B cell (primary cell): ENCODE measurements at regions not wholly inside any gene's neighbourhood (a gene's known extent, or its start where the extent isn't known, plus 50 kb on each side); places are given as distances from the start of the nearest gene placed in this dataset.

Source experiments
- EZH2 ChIP-seq: IDR thresholded peaks from 2 replicates; pipeline ENCODE4 v1.6.1; 2012; ENCODE audit warnings: borderline replicate concordance, low read depth, mild to moderate bottlenecking, moderate library complexity, low read length; ENCODE audit not compliant: insufficient read depth, poor library complexity, severe bottlenecking
- TF ChIP-seq, protein P1 (sequence below): fragments of 200-600 bp; IDR thresholded peaks from one replicate; pipeline ENCODE4 v1.8.0; 2022; ENCODE audit warnings: antibody characterized with exemption, mild to moderate bottlenecking

DNA sequence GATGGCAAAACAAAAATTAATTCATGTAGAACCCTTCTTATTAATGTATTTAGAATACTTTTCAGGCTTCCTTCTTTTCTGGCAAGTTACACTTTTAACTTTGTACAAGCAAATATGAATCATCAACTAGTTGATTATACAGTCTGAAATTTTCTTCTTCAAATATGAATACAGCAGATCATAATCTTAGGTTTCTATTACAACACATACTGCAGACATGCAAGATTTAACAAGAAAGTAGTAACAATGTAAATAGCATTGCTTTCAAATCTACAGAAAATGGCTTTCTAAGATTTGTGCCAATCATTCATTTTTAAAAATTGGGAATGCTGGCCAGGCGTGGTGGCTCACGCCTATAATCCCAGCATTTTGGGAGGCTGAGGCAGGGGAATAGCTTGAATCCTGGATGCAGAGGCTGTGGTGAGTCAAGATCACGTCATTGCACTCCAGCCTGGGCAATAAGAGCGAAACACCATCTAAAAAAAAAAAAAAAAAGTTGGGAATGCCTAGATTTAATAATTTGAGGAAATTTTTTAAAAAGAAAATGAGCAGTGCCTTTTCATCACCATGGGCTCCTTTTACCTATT is 68.4 kb upstream of the DPYD start:
- no peak for TF ChIP-seq EZH2
- TF ChIP-seq, protein P1, sequence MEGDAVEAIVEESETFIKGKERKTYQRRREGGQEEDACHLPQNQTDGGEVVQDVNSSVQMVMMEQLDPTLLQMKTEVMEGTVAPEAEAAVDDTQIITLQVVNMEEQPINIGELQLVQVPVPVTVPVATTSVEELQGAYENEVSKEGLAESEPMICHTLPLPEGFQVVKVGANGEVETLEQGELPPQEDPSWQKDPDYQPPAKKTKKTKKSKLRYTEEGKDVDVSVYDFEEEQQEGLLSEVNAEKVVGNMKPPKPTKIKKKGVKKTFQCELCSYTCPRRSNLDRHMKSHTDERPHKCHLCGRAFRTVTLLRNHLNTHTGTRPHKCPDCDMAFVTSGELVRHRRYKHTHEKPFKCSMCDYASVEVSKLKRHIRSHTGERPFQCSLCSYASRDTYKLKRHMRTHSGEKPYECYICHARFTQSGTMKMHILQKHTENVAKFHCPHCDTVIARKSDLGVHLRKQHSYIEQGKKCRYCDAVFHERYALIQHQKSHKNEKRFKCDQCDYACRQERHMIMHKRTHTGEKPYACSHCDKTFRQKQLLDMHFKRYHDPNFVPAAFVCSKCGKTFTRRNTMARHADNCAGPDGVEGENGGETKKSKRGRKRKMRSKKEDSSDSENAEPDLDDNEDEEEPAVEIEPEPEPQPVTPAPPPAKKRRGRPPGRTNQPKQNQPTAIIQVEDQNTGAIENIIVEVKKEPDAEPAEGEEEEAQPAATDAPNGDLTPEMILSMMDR, result no peak
